Thyroid gland (tissue), 4 donors: ENCODE measurements at regions not wholly inside any gene's neighbourhood (a gene's known extent, or its start where the extent isn't known, plus 50 kb on each side); places are given as distances from the start of the nearest gene placed in this dataset.

Experiments
- CTCF ChIP-seq, 6 experiments: fragments of 200-600 bp in 3 of 6; fragments of 450-650 bp in 3 of 6; sonication (generic) in 3 of 6; IDR thresholded peaks; one replicate each; pipeline ENCODE4 v1.5.1; 2016 to 2019; ENCODE audit warnings: antibody characterized with exemption in 6 of 6, mild to moderate bottlenecking in 2 of 6, inconsistent platforms in 1 of 6, moderate library complexity in 1 of 6
- POLR2A ChIP-seq, 2 donors: fragments of 450-650 bp; IDR thresholded peaks; one replicate each; pipeline ENCODE4 v1.6.1; 2017; ENCODE audit warnings: antibody characterized with exemption in 2 of 2, mild to moderate bottlenecking in 2 of 2, moderate library complexity in 1 of 2

- no peak for TF ChIP-seq CTCF (IDR thresholded peaks at IDR 0.05)
- TF ChIP-seq POLR2A (IDR thresholded peaks at IDR 0.05): no peak
These were observed 87.7 kb upstream of the MAFB start for GRCh38 chr20:40776466-40777457.
